HEK293T (cell line): ENCODE measurements at regions not wholly inside any gene's neighbourhood (a gene's known extent, or its start where the extent isn't known, plus 50 kb on each side); places are given as distances from the start of the nearest gene placed in this dataset.

Experiments
- CTCF ChIA-PET: fragments of 350-600 bp; formaldehyde crosslinking; extraction: SDS; loops from one replicate; lab custom pipeline; 2021; ENCODE audit warnings: antibody characterized with exemption, inconsistent platforms; lab: Yijun Ruan, JAX
- POLR2A ChIA-PET: fragments of 350-600 bp; formaldehyde crosslinking; extraction: SDS; loops from one replicate; lab custom pipeline; 2020; ENCODE audit warnings: antibody characterized with exemption, inconsistent platforms; lab: Yijun Ruan, JAX
- DNase-seq: peaks from one replicate; pipeline ENCODE4 v3.0.0; 2012; ENCODE audit warnings: mixed read lengths; ENCODE audit errors: extremely low spot score
- ARNT ChIP-seq: fragments of 450-650 bp; IDR thresholded peaks from 2 replicates; pipeline ENCODE4 v1.6.1; 2017; ENCODE audit warnings: mild to moderate bottlenecking
- BHLHE40 ChIP-seq: fragments of 450-650 bp; IDR thresholded peaks from 2 replicates; pipeline ENCODE4 v1.6.1; 2016; ENCODE audit warnings: mild to moderate bottlenecking, moderate library complexity, borderline replicate concordance
- CTBP1 ChIP-seq: fragments of 450-650 bp; IDR thresholded peaks from 2 replicates; pipeline ENCODE4 v1.6.1; 2016; ENCODE audit warnings: borderline replicate concordance
- ELF4 ChIP-seq: fragments of 450-650 bp; IDR thresholded peaks from 2 replicates; pipeline ENCODE4 v1.6.1; 2017; ENCODE audit warnings: antibody characterized with exemption
- FOXA1 ChIP-seq: fragments of 450-650 bp; IDR thresholded peaks from 2 replicates; pipeline ENCODE4 v1.6.1; 2016; ENCODE audit warnings: mild to moderate bottlenecking
- FOXK2 ChIP-seq: fragments of 450-650 bp; IDR thresholded peaks from 2 replicates; pipeline ENCODE4 v1.6.1; 2016; ENCODE audit warnings: mild to moderate bottlenecking
- FOXM1 ChIP-seq: fragments of 450-650 bp; IDR thresholded peaks from 2 replicates; pipeline ENCODE4 v1.6.1; 2017; ENCODE audit warnings: mild to moderate bottlenecking, borderline replicate concordance
- HDGF ChIP-seq: fragments of 450-650 bp; IDR thresholded peaks from 2 replicates; pipeline ENCODE4 v1.6.1; 2017; ENCODE audit warnings: antibody characterized with exemption, borderline replicate concordance
- L3MBTL2 ChIP-seq: fragments of 450-650 bp; conservative IDR thresholded peaks from 2 replicates; pipeline ENCODE4 v1.6.1; 2016; ENCODE audit warnings: mild to moderate bottlenecking
- LEF1 ChIP-seq: fragments of 450-650 bp; IDR thresholded peaks from 2 replicates; pipeline ENCODE4 v1.6.1; 2017; ENCODE audit warnings: mild to moderate bottlenecking, borderline replicate concordance
- NFRKB ChIP-seq: fragments of 450-650 bp; IDR thresholded peaks from 2 replicates; pipeline ENCODE4 v1.6.1; 2016; ENCODE audit warnings: mild to moderate bottlenecking, moderate library complexity
- PKNOX1 ChIP-seq: fragments of 450-650 bp; IDR thresholded peaks from 2 replicates; pipeline ENCODE4 v1.6.1; 2016
- SP1 ChIP-seq: fragments of 450-650 bp; IDR thresholded peaks from 2 replicates; pipeline ENCODE4 v1.6.1; 2017
- SUZ12 ChIP-seq: fragments of 450-650 bp; IDR thresholded peaks from 2 replicates; pipeline ENCODE4 v1.6.1; 2016; ENCODE audit warnings: mild to moderate bottlenecking
- TARDBP ChIP-seq: fragments of 450-650 bp; IDR thresholded peaks from 2 replicates; pipeline ENCODE4 v1.6.1; 2016
- ZNF384 ChIP-seq: fragments of 450-650 bp; IDR thresholded peaks from 2 replicates; pipeline ENCODE4 v1.6.1; 2016

DNA sequence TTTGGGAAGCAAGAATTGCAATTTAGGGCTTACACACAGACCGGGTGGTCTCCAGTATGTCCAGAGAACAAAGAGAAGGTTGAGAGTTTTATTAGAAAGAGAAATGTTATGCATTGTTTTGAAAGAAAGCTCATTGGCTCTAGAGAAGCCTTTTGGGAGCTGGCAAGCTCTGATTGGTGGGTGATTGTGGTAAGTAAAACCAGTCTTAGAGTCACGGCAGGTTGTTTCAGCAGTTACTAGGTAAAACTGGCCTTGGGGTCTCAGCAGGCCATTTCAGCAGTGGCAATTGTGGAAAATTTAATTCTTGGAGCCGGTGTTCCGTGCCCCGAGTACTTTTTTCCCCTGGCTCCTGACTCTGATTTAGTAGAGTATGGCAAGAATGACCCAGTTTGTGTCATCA is 78.1 kb downstream of the MRPL46 start:
- TF ChIP-seq SP1: no peak
- TF ChIP-seq SUZ12: no peak
- no peak for TF ChIP-seq HDGF
- TF ChIP-seq ZNF384: no peak
- ChIA-PET POLR2A (no interaction called here), CTCF (no interaction called here)
- DNase-seq: no peak

- TF ChIP-seq ZNF384 (no peak), FOXA1 (no peak), NFRKB (no peak), HDGF (no peak)
- no peak for DNase-seq
- ChIA-PET CTCF (no interaction called here), POLR2A (no interaction called here)
These were observed 78.5 kb downstream of the MRPL46 start for GRCh38 chr15:88388686-88389085.

GRCh38 chr15:88385078-88385700 is 82.0 kb downstream of the MRPL46 start:
- ChIA-PET POLR2A (no interaction called here), CTCF (no interaction called here)
- DNase-seq: no peak
- TF ChIP-seq TARDBP: no peak
- TF ChIP-seq BHLHE40: no peak
- TF ChIP-seq ZNF384: no peak
- TF ChIP-seq ELF4: no peak
- TF ChIP-seq FOXM1: no peak
- no peak for TF ChIP-seq L3MBTL2
- no peak for TF ChIP-seq NFRKB
- TF ChIP-seq FOXA1: no peak
- no peak for TF ChIP-seq SUZ12
- TF ChIP-seq PKNOX1: no peak
- TF ChIP-seq LEF1: no peak
- TF ChIP-seq FOXK2: no peak
- TF ChIP-seq CTBP1: no peak
- no peak for TF ChIP-seq HDGF
- TF ChIP-seq SP1: no peak
- no peak for TF ChIP-seq ARNT

DNA sequence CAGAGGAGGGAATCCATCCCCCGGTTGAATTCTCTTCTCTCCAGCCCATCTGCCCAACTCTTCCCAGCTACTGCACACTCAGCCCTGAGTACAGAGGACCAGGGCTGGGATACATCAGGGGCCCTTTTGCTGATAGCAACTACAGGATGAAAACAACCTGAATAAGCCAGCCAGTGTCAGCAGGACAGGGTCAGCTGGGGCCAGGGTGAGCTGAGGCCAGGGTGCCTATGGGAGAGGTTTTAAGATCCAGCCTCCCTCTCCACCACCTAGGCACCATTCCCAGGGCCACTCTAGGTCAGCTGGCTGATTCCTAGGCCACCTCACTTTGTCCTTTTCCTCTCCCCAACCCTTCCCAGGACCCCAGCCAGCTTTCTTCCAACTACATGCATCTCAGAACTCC is 83.8 kb downstream of the MRPL46 start:
- CTCF ChIA-PET: no interaction called here
- POLR2A ChIA-PET: no interaction called here
- DNase-seq: no peak
- no peak for TF ChIP-seq LEF1
- no peak for TF ChIP-seq BHLHE40
- TF ChIP-seq CTBP1: no peak
- no peak for TF ChIP-seq ELF4
- no peak for TF ChIP-seq FOXK2
- TF ChIP-seq ARNT: no peak
- TF ChIP-seq NFRKB: no peak
- TF ChIP-seq TARDBP: no peak
- TF ChIP-seq PKNOX1: no peak
- no peak for TF ChIP-seq SP1

DNA sequence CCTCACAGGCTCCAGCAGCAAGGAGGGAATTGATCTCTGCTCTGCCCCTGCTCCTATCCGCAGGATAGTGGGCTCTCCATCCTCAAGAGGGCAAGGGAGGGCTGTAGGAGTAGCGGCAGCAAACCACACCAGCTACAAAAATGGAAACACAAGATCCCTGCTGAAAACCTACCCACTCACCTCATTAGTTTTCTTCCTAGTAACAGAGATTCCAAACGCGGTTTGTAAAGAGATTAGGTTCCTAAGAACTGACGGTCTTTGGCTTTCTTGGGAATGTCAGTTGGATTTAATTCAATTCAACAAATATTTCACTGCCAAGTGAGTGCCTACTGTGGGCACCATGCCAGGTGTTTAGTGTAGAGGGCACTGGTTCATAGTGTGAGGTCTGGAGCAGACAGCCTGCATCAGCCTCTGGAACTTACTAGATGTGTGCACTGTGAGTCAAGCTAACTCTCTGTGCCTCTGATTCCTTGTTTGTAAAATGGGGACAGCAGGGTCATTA is 84.7 kb downstream of the MRPL46 start:
- TF ChIP-seq ELF4: no peak
- no peak for TF ChIP-seq L3MBTL2
- no peak for TF ChIP-seq ZNF384
- ChIA-PET POLR2A (no interaction called here), CTCF (no interaction called here)
- DNase-seq: no peak

DNA sequence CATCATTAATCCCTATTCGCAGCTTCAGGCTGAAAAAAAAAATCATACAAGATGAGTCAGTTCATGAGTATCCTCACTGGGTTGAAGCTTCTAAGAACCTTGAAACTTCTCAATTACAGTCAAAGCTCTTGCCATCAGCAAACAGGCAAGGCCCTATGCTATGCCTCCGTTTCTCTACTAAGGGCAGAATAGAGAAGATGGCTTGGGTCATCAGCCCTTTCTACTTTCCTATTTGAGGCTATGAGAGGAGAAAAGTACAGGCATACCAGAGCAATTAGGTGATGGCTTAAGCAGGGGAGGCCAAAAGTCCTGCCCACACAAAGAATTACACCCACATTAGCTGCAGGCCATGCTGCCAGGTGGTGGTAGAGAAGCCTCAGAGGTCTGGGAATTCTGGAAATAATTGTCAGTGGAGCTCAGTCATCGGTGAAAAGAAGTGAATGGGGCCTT is 89.0 kb downstream of the MRPL46 start:
- ChIA-PET CTCF (interaction anchor here (0.6 kb wide), 1 partner anchor 9 kb away, joined by 6 read pairs; no protein-coding TSS in a partner anchor), POLR2A (no interaction called here)
- no peak for DNase-seq
- no peak for TF ChIP-seq HDGF
- no peak for TF ChIP-seq ARNT
- TF ChIP-seq FOXA1: no peak
- no peak for TF ChIP-seq FOXM1
- no peak for TF ChIP-seq ZNF384
- TF ChIP-seq LEF1: no peak
- no peak for TF ChIP-seq SP1
- TF ChIP-seq L3MBTL2: no peak
- TF ChIP-seq SUZ12: no peak
- TF ChIP-seq NFRKB: no peak
- no peak for TF ChIP-seq FOXK2

DNA sequence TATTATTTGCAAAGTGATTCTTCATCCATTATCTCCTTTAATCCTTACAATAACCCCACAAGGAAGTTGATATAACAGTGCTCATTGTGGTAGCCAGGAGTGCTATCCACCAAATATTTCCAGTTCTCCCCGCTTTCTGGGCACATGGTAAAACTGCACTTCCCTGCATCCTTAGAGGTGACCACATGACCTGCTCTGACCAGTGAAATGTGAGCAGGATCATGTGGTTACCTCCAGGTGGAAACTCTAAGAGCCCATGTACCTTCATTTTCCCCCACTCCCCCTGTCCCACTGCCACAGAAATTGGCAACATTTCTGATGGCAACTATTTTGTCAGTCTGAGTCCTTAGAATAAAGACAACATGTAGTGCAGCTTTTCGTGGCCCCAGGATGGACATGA is 89.7 kb downstream of the MRPL46 start:
- TF ChIP-seq ARNT (no peak), BHLHE40 (no peak), PKNOX1 (no peak), ELF4 (no peak), TARDBP (no peak), L3MBTL2 (no peak), SP1 (no peak), LEF1 (no peak), NFRKB (no peak), CTBP1 (no peak), FOXA1 (no peak), FOXK2 (no peak), FOXM1 (no peak), HDGF (no peak), SUZ12 (no peak), ZNF384 (no peak)
- DNase-seq: no peak
- ChIA-PET CTCF (no interaction called here), POLR2A (no interaction called here)
